WERI-Rb-1 (cell line): ENCODE measurements at regions not wholly inside any gene's neighbourhood (a gene's known extent, or its start where the extent isn't known, plus 50 kb on each side); places are given as distances from the start of the nearest gene placed in this dataset.
"Not testable (repeated sequence)": the region's sequence is repeated elsewhere in the genome, so short reads cannot be mapped to it uniquely, and the experiment has no call there.

Experiments
- DNase-seq: peaks from one replicate; pipeline ENCODE4 v3.0.0-alpha.2; 2020
- H3K27ac ChIP-seq: fragments of 250-450 bp; sonication (Bioruptor Pico); 2 replicates; pipeline ENCODE4 v1.5.1; 2020; ENCODE audit warnings: mild to moderate bottlenecking, moderate library complexity
- H3K27me3 ChIP-seq: fragments of 250-450 bp; sonication (Bioruptor Pico); 2 replicates; pipeline ENCODE4 v1.5.1; 2021; ENCODE audit warnings: mild to moderate bottlenecking, low read depth, moderate library complexity; ENCODE audit not compliant: insufficient read depth, severe bottlenecking
- H3K36me3 ChIP-seq: fragments of 250-450 bp; sonication (Bioruptor Pico); 2 replicates; pipeline ENCODE4 v1.5.1; 2020; ENCODE audit warnings: mild to moderate bottlenecking, moderate library complexity
- H3K4me3 ChIP-seq: 2 replicates; pipeline ENCODE4 v1.5.1; 2011; ENCODE audit warnings: low read depth, mild to moderate bottlenecking, control low read depth, low read length
- H3K9me3 ChIP-seq: fragments of 250-450 bp; sonication (Bioruptor Pico); 2 replicates; pipeline ENCODE4 v1.5.1; 2021; ENCODE audit warnings: mild to moderate bottlenecking, moderate library complexity; ENCODE audit not compliant: severe bottlenecking
- TF ChIP-seq, protein P1 (sequence below): IDR thresholded peaks from 2 replicates; pipeline ENCODE4 v1.5.1; 2011; ENCODE audit warnings: low read depth, mild to moderate bottlenecking, control low read depth, inconsistent platforms, low read length

DNA sequence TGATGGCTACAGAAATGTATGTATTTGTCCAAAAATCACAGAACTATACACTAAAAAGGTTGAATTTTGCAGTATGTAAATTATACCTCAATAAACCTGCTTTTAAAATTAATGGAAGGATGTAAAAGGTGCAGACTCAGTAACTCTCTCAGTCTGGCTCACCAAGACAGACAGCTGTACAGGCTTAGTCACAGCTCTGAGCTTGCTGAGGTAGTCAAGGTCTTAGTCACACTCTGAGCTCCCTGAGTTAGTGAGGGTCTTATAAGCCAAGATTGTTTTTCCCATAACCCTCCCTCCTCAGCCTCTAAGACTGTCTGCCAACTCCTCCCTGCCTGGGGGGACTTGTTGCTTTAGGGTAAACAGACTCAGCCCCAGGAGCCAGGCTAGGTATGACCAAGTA lies 59.3 kb upstream of the IZUMO1R start:
- H3K27me3 ChIP-seq = no peaks in the 10 kb centered on the region
- H3K4me3 ChIP-seq = no peak overlapping the region

DNA sequence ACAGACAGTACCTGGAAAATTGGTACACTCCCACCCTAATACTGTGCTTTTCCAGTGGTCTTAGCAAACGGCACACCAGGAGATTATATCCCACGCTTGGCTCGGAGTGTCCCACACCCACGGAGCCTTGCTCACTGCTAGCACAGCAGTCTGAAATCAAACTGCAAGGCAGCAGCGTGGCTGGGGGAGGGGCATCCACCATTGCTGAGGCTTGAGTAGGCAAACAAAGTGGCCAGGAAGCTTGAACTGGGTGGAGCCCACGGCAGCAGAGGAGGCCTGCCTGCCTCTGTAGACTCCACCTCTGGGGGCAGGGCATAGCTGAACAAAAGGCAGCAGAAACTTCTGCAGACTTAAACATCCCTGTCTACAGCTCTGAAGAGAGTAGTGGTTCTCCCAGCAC lies 56.1 kb upstream of the IZUMO1R start:
- H3K27ac ChIP-seq, H3K36me3 ChIP-seq, H3K9me3 ChIP-seq, H3K27me3 ChIP-seq, DNase-seq, H3K4me3 ChIP-seq: not testable (repeated sequence)

More for the DNA sequence above, 59.3 kb upstream of the IZUMO1R start:
- Histone ChIP-seq H3K27ac (no peak overlapping the region), H3K9me3 (no peaks in the 10 kb centered on the region), H3K36me3 (no peaks in the 10 kb centered on the region)
- DNase-seq = no peak
- TF ChIP-seq, protein P1, sequence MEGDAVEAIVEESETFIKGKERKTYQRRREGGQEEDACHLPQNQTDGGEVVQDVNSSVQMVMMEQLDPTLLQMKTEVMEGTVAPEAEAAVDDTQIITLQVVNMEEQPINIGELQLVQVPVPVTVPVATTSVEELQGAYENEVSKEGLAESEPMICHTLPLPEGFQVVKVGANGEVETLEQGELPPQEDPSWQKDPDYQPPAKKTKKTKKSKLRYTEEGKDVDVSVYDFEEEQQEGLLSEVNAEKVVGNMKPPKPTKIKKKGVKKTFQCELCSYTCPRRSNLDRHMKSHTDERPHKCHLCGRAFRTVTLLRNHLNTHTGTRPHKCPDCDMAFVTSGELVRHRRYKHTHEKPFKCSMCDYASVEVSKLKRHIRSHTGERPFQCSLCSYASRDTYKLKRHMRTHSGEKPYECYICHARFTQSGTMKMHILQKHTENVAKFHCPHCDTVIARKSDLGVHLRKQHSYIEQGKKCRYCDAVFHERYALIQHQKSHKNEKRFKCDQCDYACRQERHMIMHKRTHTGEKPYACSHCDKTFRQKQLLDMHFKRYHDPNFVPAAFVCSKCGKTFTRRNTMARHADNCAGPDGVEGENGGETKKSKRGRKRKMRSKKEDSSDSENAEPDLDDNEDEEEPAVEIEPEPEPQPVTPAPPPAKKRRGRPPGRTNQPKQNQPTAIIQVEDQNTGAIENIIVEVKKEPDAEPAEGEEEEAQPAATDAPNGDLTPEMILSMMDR = no peak

DNA sequence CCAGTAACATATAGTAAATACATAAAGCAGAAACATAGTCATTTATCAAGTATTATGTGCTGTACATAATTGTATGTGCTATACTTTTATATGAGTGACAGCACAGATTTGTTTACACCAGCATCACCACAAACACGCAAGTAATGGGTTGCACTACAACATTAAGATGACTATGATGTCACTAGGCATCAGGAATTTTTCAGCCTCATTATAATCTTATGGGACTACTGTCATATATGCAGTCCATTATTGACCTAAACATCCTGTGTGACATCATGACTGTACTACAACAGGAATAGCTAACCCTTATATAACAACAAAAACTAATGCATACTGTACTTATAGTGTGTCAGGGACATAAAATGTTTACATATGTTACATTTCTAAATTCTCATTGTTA lies 50.2 kb upstream of the IZUMO1R start:
- Histone ChIP-seq H3K36me3 (no peaks in the 10 kb centered on the region), H3K4me3 (no peak overlapping the region), H3K27ac (no peak overlapping the region), H3K27me3 (no peaks in the 10 kb centered on the region), H3K9me3 (no peaks in the 10 kb centered on the region)
- TF ChIP-seq, protein P1 = no peak
- no peak for DNase-seq
